ENCODE measurements at regions not wholly inside any gene's neighbourhood (a gene's known extent, or its start where the extent isn't known, plus 50 kb on each side); places are given as distances from the start of the nearest gene placed in this dataset.
A peak's percentile ranks its signal among the peaks of the same experiment; 100 is the strongest.

DNA sequence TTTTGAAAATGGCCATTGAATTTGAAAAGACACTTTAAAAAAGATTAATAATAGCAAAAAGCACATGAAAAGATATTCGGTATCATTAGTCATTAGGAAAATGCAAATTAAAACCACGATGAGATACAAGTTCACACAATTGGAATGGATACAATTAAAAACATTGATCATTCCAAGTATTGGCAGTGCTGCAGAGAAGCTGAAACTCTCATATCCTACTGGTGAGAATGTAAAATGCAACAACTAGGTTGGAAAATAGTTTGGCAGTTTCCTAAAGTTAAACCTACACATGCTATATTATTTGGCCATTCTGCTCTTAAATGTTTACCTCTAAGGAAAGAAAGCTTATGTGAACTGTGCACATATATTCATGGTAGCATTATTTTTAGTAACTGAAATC is 838.7 kb upstream of the PRMT6 start:
- TF ChIP-seq, protein P1, sequence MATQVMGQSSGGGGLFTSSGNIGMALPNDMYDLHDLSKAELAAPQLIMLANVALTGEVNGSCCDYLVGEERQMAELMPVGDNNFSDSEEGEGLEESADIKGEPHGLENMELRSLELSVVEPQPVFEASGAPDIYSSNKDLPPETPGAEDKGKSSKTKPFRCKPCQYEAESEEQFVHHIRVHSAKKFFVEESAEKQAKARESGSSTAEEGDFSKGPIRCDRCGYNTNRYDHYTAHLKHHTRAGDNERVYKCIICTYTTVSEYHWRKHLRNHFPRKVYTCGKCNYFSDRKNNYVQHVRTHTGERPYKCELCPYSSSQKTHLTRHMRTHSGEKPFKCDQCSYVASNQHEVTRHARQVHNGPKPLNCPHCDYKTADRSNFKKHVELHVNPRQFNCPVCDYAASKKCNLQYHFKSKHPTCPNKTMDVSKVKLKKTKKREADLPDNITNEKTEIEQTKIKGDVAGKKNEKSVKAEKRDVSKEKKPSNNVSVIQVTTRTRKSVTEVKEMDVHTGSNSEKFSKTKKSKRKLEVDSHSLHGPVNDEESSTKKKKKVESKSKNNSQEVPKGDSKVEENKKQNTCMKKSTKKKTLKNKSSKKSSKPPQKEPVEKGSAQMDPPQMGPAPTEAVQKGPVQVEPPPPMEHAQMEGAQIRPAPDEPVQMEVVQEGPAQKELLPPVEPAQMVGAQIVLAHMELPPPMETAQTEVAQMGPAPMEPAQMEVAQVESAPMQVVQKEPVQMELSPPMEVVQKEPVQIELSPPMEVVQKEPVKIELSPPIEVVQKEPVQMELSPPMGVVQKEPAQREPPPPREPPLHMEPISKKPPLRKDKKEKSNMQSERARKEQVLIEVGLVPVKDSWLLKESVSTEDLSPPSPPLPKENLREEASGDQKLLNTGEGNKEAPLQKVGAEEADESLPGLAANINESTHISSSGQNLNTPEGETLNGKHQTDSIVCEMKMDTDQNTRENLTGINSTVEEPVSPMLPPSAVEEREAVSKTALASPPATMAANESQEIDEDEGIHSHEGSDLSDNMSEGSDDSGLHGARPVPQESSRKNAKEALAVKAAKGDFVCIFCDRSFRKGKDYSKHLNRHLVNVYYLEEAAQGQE (IDR thresholded peaks at IDR 0.05; ENCODE audit: insufficient read depth in 1 of 2, low read depth in 2 of 2, low read length in 1 of 2): no peak
- TF ChIP-seq, protein P2, sequence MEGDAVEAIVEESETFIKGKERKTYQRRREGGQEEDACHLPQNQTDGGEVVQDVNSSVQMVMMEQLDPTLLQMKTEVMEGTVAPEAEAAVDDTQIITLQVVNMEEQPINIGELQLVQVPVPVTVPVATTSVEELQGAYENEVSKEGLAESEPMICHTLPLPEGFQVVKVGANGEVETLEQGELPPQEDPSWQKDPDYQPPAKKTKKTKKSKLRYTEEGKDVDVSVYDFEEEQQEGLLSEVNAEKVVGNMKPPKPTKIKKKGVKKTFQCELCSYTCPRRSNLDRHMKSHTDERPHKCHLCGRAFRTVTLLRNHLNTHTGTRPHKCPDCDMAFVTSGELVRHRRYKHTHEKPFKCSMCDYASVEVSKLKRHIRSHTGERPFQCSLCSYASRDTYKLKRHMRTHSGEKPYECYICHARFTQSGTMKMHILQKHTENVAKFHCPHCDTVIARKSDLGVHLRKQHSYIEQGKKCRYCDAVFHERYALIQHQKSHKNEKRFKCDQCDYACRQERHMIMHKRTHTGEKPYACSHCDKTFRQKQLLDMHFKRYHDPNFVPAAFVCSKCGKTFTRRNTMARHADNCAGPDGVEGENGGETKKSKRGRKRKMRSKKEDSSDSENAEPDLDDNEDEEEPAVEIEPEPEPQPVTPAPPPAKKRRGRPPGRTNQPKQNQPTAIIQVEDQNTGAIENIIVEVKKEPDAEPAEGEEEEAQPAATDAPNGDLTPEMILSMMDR (IDR thresholded peaks at IDR 0.05): peak; percentile 3; the same call in 1 of the 2 replicates
- no peak for TF ChIP-seq POLR2AphosphoS5 (IDR thresholded peaks at IDR 0.05; ENCODE audit: low read depth, low read length)

Data from Panc1 (cell line).